AG10803 (cell line): ENCODE measurements at regions not wholly inside any gene's neighbourhood (a gene's known extent, or its start where the extent isn't known, plus 50 kb on each side); places are given as distances from the start of the nearest gene placed in this dataset.
"Not testable (repeated sequence)": the region's sequence is repeated elsewhere in the genome, so short reads cannot be mapped to it uniquely, and the experiment has no call there.

ENCODE experiments used
- DNase-seq: peaks from one replicate; pipeline ENCODE4 v3.0.0; 2010; ENCODE audit warnings: low read depth
- H3K4me3 ChIP-seq: 2 replicates; pipeline ENCODE4 v1.5.1; 2011; ENCODE audit warnings: mild to moderate bottlenecking, low read length, control low read depth
- TF ChIP-seq, protein P1 (sequence below): conservative IDR thresholded peaks from 2 replicates; pipeline ENCODE4 v1.5.1; 2011; ENCODE audit warnings: mild to moderate bottlenecking, low read length, control low read depth, inconsistent platforms

DNA sequence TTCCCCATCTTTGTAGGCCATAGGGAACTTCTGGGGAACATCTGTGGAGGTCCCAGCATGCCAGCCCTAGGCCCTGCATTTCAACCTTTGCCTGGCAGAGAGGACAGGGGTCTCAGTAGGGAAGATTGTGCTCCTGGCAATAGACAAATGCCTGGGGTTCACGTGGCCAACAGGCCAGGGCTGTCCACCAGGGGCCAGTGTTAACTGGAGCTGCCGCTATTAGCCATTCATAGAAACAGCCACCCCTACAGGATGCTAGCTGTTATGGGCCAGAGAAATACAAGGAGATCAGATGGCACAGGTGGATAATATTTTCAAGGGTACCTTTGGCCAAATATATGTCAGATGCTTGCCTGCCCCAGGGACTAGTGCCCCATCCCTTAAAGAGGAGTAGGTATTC lies 932.9 kb downstream of the QKI start:
- TF ChIP-seq, protein P1, sequence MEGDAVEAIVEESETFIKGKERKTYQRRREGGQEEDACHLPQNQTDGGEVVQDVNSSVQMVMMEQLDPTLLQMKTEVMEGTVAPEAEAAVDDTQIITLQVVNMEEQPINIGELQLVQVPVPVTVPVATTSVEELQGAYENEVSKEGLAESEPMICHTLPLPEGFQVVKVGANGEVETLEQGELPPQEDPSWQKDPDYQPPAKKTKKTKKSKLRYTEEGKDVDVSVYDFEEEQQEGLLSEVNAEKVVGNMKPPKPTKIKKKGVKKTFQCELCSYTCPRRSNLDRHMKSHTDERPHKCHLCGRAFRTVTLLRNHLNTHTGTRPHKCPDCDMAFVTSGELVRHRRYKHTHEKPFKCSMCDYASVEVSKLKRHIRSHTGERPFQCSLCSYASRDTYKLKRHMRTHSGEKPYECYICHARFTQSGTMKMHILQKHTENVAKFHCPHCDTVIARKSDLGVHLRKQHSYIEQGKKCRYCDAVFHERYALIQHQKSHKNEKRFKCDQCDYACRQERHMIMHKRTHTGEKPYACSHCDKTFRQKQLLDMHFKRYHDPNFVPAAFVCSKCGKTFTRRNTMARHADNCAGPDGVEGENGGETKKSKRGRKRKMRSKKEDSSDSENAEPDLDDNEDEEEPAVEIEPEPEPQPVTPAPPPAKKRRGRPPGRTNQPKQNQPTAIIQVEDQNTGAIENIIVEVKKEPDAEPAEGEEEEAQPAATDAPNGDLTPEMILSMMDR: no peak
- DNase-seq: no peak
- no peak overlapping the region for H3K4me3 ChIP-seq

- no peak overlapping the region for H3K4me3 ChIP-seq
- TF ChIP-seq, protein P1: no peak
- DNase-seq: no peak
Observed at GRCh38 chr6:164346631-164347030, 932.1 kb downstream of the QKI start.

GRCh38 chr6:164345806-164346496 lies 931.4 kb downstream of the QKI start:
- TF ChIP-seq, protein P1: no peak
- no peak overlapping the region for H3K4me3 ChIP-seq
- no peak for DNase-seq

- DNase-seq: no peak
Observed at GRCh38 chr6:164345327-164345726, 930.8 kb downstream of the QKI start.

DNA sequence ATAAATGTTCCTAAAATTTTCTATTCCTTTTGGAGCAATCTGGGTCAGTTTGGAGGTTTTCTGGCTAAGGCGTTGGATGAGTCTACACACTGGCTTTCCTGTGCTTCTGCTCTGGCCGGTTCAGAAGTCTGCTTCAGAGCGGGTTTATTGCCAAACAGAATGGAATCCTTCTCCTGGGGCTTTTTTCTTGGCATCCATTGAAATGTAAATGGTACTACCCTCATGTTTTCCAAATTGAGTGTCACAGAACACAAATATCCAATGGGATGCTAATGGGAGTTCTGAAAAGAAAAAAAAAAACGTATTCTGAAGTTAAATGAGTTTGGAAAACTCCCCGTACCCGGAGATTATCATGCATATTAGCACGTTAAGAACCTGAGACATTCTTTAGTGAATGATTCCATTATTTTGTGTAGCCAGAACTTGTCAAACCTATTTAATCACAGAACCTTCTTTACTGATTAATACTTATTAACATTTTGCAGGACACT lies 930.3 kb downstream of the QKI start:
- TF ChIP-seq, protein P1: no peak
- DNase-seq: no peak
- no peak overlapping the region for H3K4me3 ChIP-seq

More at GRCh38 chr6:164345327-164345726, 930.8 kb downstream of the QKI start:
- TF ChIP-seq, protein P1: no peak
- no peak overlapping the region for H3K4me3 ChIP-seq

GRCh38 chr6:164339442-164339841 lies 924.9 kb downstream of the QKI start:
- not testable (repeated sequence) for H3K4me3 ChIP-seq

GRCh38 chr6:164337925-164338397 lies 923.4 kb downstream of the QKI start:
- TF ChIP-seq, protein P1: no peak
- no peak for DNase-seq
- H3K4me3 ChIP-seq: no peak overlapping the region

More at GRCh38 chr6:164339442-164339841, 924.9 kb downstream of the QKI start:
- DNase-seq: not testable (repeated sequence)
